Erythroblast (primary cell): ENCODE measurements at regions not wholly inside any gene's neighbourhood (a gene's known extent, or its start where the extent isn't known, plus 50 kb on each side); places are given as distances from the start of the nearest gene placed in this dataset.

Experiments
- DNase-seq, 2 experiments: peaks; one replicate each; lab custom pipeline; 2025; lab: John Stamatoyannopoulos, UW
- GATA1 ChIP-seq: IDR thresholded peaks from 2 replicates; pipeline ENCODE4 v1.6.1; 2011; ENCODE audit warnings: low read depth, mild to moderate bottlenecking, control low read depth, low read length, moderate library complexity
- POLR2A ChIP-seq: IDR thresholded peaks from 2 replicates; pipeline ENCODE4 v1.6.1; 2011; ENCODE audit warnings: mild to moderate bottlenecking, low read length

DNA sequence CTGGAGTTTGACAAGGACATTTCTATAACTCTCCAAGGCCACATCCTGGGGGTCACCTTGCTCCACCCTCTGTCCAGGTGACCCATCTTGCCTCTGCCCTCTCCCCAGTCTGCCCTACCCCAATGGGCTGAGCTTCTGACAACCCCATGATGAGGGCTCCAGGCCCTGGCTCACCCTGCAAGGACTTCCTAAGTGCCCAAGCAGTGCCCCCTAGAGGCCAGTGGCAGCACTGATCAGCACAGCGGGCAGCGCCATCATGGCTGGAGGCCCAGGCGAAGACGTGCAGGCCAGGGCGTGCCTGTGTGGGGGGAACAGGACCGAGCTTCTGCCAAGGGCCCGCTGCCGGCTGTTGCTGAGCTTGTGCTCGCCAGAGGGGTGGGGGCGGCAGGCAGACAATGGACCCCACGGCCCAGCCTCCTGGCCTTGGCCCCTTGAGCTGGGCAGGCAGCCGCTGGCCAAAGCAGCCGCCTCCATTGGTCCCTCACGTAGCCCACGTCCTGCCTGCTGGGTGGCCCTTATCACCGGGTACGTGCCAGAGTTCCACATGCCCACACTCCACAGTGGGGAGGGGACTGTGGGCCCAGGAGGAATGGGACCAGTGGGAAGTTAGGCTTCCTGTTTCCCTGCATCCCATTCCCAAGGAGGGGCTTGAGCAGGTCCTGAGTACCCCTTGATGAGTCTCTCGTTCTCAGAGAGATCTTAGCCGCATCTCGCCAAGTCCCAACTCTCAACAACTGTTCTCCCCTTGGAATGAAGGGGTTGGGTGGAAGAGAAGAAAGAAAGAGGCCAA lies 64.3 kb downstream of the MRPL14 start:
- TF ChIP-seq POLR2A (no peak), GATA1 (no peak)
- no peak for DNase-seq

GRCh38 chr6:44062105-44062770 lies 65.0 kb downstream of the MRPL14 start:
- no peak for DNase-seq

GRCh38 chr6:44061375-44062104 lies 65.7 kb downstream of the MRPL14 start:
- TF ChIP-seq POLR2A (no peak), GATA1 (no peak)

More at GRCh38 chr6:44062105-44062770, 65.0 kb downstream of the MRPL14 start:
- TF ChIP-seq GATA1 (no peak), POLR2A (no peak)

GRCh38 chr6:44060612-44061374 lies 66.5 kb downstream of the MRPL14 start:
- DNase-seq = no peak
- TF ChIP-seq POLR2A (no peak), GATA1 (no peak)

More at GRCh38 chr6:44061375-44062104, 65.7 kb downstream of the MRPL14 start:
- DNase-seq = no peak

DNA sequence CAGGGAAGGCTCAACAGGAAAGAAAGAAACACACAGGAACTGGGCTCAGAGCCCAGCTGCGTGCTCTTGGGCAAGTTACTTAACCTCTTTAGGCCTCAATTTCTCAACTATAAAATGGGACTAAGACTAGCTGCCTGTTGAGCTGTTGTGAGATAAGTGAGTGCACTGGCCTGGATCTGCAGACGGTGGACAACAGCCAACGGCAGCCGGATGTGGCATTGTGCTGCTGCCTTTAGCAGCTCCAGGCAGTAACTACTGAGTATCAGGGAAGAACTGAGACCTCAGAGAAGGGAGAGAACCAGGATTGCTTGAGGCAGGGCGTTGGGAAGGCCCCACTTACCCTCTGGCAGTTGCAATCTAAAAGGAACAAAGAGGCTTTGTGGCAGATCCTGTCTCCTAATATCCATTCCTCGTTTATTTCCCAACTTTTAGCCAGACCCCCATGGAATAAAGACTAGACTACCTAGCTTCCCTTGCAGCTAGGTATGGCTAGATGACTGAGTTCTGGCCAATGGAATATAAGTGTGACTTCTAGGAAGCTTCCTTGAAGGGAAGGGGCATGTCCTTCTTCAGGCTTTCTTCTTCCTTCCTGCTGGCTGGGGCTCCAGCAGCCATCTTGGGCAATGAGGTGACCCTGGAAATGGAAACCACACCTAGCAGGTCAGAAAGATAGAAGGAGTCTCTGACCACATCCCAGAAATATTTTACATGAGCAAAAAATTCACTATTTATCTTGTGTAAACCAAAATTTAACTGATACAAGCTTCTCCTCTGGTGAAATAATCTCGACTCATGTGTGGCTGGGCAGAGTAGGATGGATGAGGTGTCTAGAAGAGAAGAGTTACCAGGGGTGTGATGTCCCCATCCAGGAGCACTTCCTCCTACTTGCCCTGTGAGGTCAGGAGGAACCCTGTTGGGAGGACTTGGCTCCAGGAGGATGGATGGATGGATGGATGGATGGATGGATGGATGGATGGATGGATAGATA lies 67.6 kb downstream of the MRPL14 start:
- DNase-seq = no peak
- TF ChIP-seq POLR2A = no peak
- no peak for TF ChIP-seq GATA1

DNA sequence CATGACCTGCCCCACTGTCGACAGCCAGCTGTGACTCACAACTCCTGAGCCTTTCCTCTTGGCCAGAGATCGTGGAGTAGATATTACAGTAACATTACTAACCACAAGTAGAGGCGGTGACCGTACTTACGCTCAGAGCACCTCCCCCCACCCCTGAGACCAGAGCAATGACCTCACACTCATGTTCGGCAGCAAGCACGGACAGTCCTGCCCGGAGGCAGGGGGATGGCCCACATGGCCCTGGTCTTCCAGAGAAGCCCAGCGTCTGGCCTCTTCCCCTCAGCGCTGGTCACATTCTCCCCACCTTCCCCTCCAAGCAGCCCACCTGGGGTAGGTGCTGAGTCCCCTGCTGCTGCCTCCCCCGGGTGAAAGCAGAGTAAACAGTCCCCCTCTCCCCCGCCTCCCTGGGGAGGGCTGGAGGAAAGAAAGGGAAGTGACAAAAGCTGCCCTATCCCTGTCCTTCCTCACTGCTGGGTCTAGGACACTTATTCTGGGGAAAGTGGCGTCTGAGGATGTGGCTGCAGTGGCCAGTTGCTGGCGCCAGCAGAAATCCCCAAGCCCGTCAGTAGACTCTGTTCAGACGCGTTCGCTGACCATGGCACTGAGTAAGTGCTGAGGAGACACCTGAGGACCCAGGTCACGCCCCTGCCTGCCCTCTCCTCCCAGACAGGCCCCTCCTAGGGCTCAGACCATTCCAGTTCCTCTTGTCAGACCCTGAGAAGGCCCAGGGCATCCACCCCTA lies 68.5 kb downstream of the MRPL14 start:
- TF ChIP-seq GATA1 (peak; percentile 79), POLR2A (peak; percentile 67)
- DNase-seq = no peak

DNA sequence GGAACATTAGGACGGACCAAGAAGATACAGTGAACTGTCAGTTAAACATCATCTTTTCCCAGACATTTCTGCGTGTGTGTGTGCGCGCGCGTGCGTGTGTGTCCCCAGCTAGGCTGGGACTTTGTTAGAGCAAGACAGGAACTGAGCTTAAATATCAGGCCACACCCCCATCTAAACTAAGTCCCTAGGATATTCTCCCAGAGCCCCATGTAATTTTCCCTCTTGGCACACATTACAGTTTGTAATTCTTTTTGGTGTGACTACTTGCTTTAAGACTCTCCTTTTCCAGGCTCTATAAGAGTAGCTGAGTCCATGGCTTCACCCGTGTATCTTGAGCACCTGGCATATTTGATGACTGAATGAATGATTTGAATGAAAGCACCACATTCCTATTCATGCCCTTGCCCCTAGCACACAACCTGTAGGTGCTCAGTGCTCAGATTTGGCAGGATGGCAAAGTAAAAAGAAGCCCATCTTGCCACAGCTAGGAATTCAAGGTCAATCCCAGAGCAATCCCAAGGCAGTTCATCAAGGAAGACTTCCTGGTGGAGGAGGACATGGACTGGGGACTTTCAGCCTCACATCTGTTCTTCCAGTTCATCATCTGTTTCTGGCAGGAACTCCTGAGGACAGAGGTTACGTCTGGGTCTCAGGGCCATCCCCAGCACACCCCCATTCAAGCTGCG lies 69.2 kb downstream of the MRPL14 start:
- no peak for DNase-seq
- TF ChIP-seq GATA1 (no peak), POLR2A (no peak)

GRCh38 chr6:44057238-44057930 lies 69.9 kb downstream of the MRPL14 start:
- no peak for TF ChIP-seq POLR2A
- no peak for TF ChIP-seq GATA1
- DNase-seq = no peak

- no peak for TF ChIP-seq GATA1
- TF ChIP-seq POLR2A = no peak
These were observed 70.6 kb downstream of the MRPL14 start for GRCh38 chr6:44056392-44057237.

More at GRCh38 chr6:44056392-44057237, 70.6 kb downstream of the MRPL14 start:
- DNase-seq = no peak
